ENCODE measurements at regions not wholly inside any gene's neighbourhood (a gene's known extent, or its start where the extent isn't known, plus 50 kb on each side); places are given as distances from the start of the nearest gene placed in this dataset.

- TF ChIP-seq FOXP4 (CRISPR knock-in tag; IDR thresholded peaks at IDR 0.05) = peak; percentile 78
- no peak for TF ChIP-seq ZNF207 (IDR thresholded peaks at IDR 0.05; ENCODE audit: borderline replicate concordance)
- no peak for TF ChIP-seq HBP1 (CRISPR knock-in tag; IDR thresholded peaks at IDR 0.05; ENCODE audit: low read depth)
- no peak for TF ChIP-seq ATAD3A (CRISPR knock-in tag; IDR thresholded peaks at IDR 0.05)
- TF ChIP-seq TCF12 (IDR thresholded peaks at IDR 0.05) = no peak
- no peak for TF ChIP-seq TCF12 (CRISPR knock-in tag; IDR thresholded peaks at IDR 0.05)
- no peak for TF ChIP-seq ARNT (IDR thresholded peaks at IDR 0.05)
- TF ChIP-seq ZBTB40 (IDR thresholded peaks at IDR 0.05) = no peak
- 0 out of 2 replicates have a peak, but pooled peaks have one; percentile 22 for TF ChIP-seq ZBTB40 (CRISPR knock-in tag; IDR thresholded peaks at IDR 0.05)
- TF ChIP-seq ZNF660 (CRISPR knock-in tag; IDR thresholded peaks at IDR 0.05; ENCODE audit: borderline replicate concordance, low read depth) = no peak
- TF ChIP-seq GABPA (IDR thresholded peaks at IDR 0.05; ENCODE audit: low read depth, low read length) = no peak
- TF ChIP-seq GABPA (CRISPR knock-in tag; IDR thresholded peaks at IDR 0.05; ENCODE audit: low read depth) = no peak
- no peak for TF ChIP-seq ZEB1 (IDR thresholded peaks at IDR 0.05; ENCODE audit: insufficient replicate concordance, low read depth)
- no peak for TF ChIP-seq SYNCRIP (IDR thresholded peaks at IDR 0.05; ENCODE audit: insufficient read depth, low read depth, low read length)
- no peak for TF ChIP-seq NPAS2 (CRISPR knock-in tag; IDR thresholded peaks at IDR 0.05; ENCODE audit: borderline replicate concordance)
- no peak for TF ChIP-seq PBX2 (CRISPR knock-in tag; IDR thresholded peaks at IDR 0.05)
- TF ChIP-seq ZNF816 (CRISPR knock-in tag; IDR thresholded peaks at IDR 0.05; ENCODE audit: borderline replicate concordance) = no peak
Observed at GRCh38 chr20:21019814-21020658, 86.1 kb downstream of the LINC00237 start (continued).
